Pulmonary artery endothelial cell (primary cell): ENCODE measurements at regions not wholly inside any gene's neighbourhood (a gene's known extent, or its start where the extent isn't known, plus 50 kb on each side); places are given as distances from the start of the nearest gene placed in this dataset.

Source experiments
- DNase-seq: peaks from one replicate; pipeline ENCODE4 v3.0.0-alpha.2; 2011; ENCODE audit warnings: low read depth, low spot score

DNA sequence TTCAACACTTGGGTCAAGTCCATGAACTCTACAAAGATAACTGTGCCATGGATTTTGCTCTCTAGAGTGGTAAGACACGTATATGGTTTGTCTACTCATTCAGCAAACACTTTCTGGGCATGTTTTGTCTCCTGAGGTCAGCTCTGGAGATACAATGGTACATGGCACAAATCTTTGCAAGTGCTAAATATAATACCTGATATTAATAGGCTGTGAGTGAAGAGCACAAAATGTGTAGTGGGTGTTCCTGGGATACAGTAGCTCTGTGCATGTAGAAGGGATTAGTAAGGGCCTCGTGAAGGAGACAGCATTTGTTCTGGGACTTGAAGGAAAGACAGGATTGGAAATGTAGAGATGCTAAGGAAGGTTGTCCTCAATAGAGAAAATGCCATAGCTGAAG lies 360.9 kb downstream of the BCKDHB start:
- DNase-seq: no peak

GRCh38 chr6:80466981-80467380 lies 360.5 kb downstream of the BCKDHB start:
- no peak for DNase-seq

- DNase-seq: no peak
These were observed 359.0 kb downstream of the BCKDHB start for GRCh38 chr6:80465513-80465912.

DNA sequence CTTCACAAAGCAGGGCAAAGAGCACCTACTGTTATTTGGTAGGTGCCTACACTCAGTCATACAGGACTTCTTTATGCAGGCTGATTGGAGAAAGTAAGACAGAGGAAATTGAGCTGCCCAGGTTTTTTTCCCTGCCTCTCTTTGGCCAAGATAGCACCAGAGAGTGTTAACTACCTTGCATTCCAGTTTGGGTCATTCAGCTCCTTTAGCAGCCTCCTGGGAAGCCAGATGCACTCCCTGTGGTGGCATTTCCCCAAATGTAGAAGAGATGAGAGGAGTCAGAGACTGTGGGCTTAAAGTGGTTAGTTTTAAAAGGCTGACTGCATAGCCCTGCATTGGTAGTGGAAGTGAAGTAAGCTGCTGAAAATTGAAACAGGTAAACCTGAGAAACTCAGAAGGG lies 358.4 kb downstream of the BCKDHB start:
- no peak for DNase-seq

- DNase-seq: no peak
These were observed 356.7 kb downstream of the BCKDHB start for GRCh38 chr6:80463197-80463596.

GRCh38 chr6:80460257-80460865 lies 353.9 kb downstream of the BCKDHB start:
- no peak for DNase-seq

- peak; percentile 78 for DNase-seq
These were observed 351.0 kb downstream of the BCKDHB start for GRCh38 chr6:80457439-80457933.

DNA sequence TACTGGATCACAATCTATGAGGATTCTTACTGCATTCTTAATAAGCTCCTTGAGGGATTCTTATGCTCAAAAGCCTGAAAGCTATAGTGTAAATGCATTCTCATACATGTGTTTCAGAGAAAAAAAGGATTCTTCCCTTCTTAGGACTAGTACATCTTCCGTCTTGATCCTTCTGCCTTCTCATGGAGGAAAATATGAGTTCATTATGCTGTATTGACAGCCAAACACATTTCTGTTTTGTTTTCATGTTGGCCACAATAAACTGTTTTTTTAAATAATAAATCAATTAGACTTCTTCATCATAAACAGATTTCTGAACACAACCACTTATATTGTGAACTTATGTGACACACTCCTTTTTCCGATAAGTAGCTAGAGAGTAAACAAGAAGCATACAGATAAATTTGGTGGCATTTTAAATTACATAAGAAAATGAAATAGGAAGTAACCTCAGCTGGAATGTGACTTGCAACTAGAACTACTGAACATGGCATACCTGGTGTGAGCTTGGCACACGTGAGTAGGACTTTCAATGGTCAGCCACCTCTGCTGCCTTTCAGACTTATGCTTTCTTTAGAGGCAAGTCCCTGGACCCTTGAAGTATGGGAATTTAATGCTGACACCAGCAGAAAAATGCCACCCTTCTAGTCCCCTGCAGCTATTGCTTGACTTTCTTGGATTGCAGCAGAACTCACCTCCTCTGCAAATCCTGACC lies 350.4 kb downstream of the BCKDHB start:
- no peak for DNase-seq

DNA sequence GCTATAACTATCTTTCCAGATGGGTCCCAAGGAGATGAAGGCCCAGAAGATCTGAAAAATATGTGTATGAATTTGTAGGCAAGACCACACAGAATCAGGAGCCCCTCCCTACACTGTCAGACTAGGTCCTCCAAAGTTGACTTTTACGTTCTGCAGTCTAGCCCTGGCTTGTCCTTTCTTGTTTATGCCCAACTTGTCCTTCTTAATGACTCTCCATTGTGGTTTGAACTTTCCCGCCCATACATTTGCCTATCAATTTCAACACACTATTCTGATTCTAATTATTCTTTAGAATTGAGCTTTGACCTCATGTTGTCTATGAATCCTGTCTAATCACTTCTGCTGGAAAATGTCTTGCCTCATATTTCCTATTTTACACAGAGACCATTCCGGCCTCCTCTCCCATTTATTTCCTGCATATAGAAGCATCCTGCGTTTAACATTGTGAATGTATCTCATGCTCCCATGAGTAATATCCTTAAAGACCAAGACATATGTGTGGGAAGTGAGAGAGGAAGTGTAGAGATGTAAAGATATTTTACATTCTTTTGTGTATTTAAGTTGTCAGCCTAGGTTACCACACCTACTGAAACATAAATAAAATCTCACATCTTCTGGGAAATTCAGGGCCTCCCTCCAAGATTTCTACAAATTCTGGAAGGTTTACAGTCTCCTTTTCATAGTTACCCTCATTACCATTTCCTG lies 348.3 kb downstream of the BCKDHB start:
- DNase-seq: peak; percentile 50

GRCh38 chr6:80454197-80454596 lies 347.7 kb downstream of the BCKDHB start:
- peak; percentile 40 for DNase-seq

DNA sequence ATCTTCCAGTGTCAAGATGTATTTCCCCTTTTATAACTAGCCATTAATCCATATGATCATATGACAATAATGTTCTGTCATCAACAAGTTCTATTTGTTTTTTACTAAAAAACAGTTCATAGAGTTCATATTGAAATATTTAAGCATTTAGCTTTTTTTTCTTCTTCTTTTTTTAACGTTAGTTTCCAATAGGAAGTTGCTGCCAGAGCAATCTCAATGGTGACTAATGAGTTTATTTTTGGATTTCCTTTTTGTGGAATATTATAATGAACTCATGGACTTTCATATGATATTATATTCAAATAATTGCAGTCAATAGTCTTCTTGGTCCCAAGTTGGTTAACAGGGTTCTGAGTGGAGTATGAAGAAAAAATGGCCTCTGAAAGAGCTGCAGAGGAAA lies 343.3 kb downstream of the BCKDHB start:
- no peak for DNase-seq

- no peak for DNase-seq
These were observed 340.1 kb downstream of the BCKDHB start for GRCh38 chr6:80446454-80447045.

GRCh38 chr6:80445751-80446150 lies 339.3 kb downstream of the BCKDHB start:
- no peak for DNase-seq

- no peak for DNase-seq
These were observed 335.9 kb downstream of the BCKDHB start for GRCh38 chr6:80442366-80442765.

- DNase-seq: no peak
These were observed 334.7 kb downstream of the BCKDHB start for GRCh38 chr6:80441131-80441530.

DNA sequence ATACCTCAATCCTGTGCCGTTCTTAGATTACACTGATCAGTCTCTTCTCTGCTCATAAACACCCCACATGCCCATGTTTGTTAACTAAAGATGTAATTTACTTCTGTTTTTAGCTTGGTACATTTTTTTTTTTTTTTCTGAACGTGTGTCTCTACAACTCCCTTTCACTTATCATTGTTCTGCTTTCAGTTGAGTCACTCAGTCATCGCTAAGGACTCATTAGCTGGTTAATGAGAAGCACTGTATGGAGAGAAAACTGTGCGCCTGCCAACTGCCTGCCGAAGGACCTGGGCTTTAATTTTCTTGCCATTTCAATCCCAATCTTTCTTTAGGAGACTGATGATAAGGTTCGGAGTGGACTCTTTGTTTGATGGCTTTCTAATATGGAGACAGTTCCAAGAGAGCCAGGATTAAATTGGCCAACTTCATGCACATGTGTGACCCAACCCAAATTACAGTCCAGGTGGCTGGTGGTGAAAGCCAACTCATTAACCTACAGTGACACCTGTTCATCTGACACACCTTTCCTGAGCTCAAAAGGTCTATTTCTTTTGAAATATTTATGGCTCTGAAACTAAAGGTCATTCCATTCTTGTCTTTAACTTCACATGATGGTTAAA lies 334.1 kb downstream of the BCKDHB start:
- DNase-seq: no peak

- DNase-seq: no peak
These were observed 333.4 kb downstream of the BCKDHB start for GRCh38 chr6:80439721-80440470.

DNA sequence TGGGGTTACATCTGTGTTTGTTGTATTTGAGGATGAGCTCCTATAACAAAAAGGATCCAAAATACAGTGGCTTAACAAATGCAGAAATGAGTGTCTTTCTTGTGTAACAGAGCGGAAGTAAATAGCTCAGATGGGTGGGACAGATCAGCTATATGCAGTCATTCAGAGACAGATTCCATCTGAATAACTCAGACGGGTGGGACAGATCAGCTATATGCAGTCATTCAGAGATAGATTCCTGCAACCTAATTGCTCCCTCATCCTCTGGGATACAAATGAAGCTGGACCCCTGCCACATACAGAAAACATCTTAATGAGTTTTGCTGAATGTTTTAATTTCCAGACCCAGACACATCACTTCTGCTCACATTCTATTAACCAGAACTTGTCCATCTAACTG lies 332.3 kb downstream of the BCKDHB start:
- DNase-seq: no peak

DNA sequence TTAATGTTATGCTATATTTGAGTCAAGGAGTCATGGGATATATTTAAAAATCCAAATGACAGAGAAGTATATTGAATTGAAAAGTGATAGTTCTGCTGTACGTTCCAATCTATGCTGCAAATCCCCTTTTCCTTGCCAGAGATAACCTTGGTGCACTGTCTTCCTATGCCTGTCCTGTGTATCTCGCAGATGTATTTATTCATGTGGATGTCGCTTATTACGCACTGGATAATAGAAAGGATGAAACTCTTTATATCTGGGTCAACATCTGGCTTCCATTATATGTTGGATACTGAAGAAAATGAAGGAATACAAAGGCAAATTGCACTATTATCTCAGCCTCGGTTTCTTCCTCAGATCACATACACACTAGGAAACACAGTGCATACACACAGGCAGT lies 331.3 kb downstream of the BCKDHB start:
- DNase-seq: no peak

DNA sequence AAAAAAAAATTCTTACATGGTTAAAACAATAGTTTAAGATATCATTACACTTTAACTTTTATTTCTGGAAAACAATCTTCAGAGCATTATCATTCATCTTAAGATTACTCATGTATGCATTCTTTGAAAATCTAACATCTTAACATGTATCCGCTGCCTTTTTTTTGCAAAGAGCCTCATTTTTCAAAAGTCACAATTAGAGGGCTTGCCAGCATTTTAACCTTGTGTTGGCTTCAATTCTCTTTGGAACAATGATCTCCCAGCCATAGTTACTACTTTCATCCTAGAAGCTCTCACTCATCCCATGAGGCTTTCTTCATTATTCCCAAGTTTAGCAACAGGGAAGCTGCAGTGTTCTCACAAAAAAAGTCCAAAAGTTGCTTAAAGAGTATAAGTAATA lies 330.8 kb downstream of the BCKDHB start:
- no peak for DNase-seq

DNA sequence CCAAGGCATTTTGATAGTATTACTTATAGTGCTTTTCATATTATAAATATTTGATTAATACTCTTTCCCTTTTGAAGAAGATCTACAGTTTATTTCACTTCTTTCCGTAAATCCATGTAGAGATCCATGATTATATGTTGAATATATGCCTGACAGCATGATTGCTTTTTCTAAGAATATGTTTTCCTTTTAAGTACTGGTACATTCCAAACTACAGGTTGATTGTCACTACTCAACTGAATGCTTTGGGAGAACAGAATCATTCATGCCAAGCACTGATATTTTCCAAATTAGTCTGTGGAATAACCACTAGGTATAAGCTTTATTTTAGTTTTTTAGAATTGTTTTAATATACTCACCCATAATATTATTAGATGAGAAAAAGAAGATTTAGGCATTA lies 330.2 kb downstream of the BCKDHB start:
- DNase-seq: no peak
